Stimulated activated naive CD8-positive, alpha-beta T cell treated with anti-CD3 and anti-CD28 coated beads, Interleukin-15, Interleukin-2, amounts not matched to agents 100 U/mL and 50 U/mL, for 24 hours (primary cell): ENCODE measurements at regions not wholly inside any gene's neighbourhood (a gene's known extent, or its start where the extent isn't known, plus 50 kb on each side); places are given as distances from the start of the nearest gene placed in this dataset.
A peak's percentile ranks its signal among the peaks of the same experiment; 100 is the strongest.
"Not testable (repeated sequence)": the region's sequence is repeated elsewhere in the genome, so short reads cannot be mapped to it uniquely, and the experiment has no call there.

Experiments
- ATAC-seq: fragments of 150-1000 bp; cut with Tn5 transposase; one replicate; pipeline ENCODE4 v1.10.0; 2021
- DNase-seq: peaks from one replicate; pipeline ENCODE4 v3.0.0; 2021

GRCh38 chr9:29160763-29161353 is 1587.6 kb upstream of the C9orf72 start:
- ATAC-seq = no peak

DNA sequence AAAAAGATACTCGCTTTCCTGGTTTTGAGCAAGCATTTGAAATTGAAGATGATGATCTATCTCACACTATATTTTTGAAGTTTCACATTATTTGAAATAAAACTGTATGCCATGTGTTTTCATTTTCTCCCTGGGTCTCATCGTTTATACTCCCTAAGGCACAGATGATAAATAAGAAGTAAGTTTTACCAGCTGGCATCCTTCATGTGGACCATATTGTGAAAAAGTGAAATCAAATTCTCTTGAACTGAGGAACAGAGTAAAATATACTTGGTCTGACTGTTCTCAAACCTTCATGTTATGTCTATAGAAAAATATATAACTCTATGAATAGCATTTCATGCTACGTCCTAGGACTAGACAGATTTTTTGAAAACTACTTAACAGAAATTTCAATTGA is 1600.9 kb upstream of the C9orf72 start:
- ATAC-seq (no peak), DNase-seq (no peak)

More at GRCh38 chr9:29160763-29161353, 1587.6 kb upstream of the C9orf72 start:
- DNase-seq = no peak

GRCh38 chr9:29176231-29176630 is 1603.0 kb upstream of the C9orf72 start:
- DNase-seq (no peak), ATAC-seq (no peak)

GRCh38 chr9:29176786-29177185 is 1603.5 kb upstream of the C9orf72 start:
- ATAC-seq = no peak
- DNase-seq = no peak

GRCh38 chr9:29183971-29184370 is 1610.7 kb upstream of the C9orf72 start:
- ATAC-seq (no peak), DNase-seq (no peak)

DNA sequence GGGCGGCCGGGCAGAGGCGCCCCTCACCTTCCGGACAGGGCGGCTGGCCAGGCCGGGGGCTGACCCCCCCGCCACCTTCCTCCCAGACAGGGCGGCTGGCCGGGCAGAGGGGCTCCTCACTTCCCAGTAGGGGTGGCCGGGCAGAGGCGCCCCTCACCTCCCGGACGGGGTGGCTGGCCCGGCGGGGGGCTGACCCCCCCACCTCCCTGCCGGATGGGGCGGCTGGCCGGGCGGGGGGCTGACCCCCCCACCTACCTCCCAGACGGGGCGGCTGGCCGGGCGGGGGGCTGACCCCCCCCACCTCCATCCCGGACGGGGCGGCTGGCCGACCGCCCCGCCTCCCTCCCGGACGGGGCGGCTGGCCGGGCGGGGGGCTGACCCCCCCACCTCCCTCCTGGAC is 1615.5 kb upstream of the C9orf72 start:
- DNase-seq, ATAC-seq: not testable (repeated sequence)

GRCh38 chr9:29189221-29189620 is 1615.9 kb upstream of the C9orf72 start:
- ATAC-seq, DNase-seq: not testable (repeated sequence)

GRCh38 chr9:29198861-29199260 is 1625.6 kb upstream of the C9orf72 start:
- DNase-seq (no peak), ATAC-seq (no peak)

DNA sequence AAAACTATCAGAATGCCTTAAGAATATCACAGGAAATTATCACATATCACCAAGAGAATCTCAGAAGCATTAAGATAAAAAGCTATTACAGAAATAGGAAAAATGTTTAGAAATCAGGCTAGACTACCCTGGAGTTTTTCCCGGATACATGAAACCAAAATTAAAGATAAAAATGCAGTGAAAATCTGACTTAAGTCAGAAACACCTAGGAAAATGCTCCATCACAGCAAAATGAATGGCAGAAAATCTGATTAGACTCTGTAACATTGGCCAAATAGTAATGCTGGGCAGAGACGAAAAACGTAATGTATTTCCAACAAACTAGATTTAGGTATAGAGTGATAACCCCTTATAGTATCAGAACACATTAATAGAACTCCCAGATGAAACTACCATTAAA is 1626.7 kb upstream of the C9orf72 start:
- ATAC-seq = no peak
- no peak for DNase-seq

DNA sequence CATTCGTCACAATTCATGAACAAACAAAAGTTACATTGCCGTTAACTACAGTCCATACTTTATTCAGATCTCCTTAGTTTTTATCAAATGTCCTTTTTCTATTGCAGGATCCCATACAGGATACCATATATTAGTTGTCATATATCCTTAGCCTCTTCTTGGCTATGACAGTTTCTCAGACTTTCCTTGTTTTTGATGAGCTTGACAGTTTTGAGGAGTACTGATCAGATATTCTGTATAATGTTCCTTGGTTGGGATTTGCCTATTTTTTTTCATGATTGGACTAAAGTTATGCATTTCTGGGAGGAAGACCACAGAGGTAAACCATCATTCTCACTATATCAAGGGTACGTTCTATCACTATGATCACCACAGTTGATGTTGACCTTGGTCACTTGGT is 1627.4 kb upstream of the C9orf72 start:
- no peak for ATAC-seq
- no peak for DNase-seq

DNA sequence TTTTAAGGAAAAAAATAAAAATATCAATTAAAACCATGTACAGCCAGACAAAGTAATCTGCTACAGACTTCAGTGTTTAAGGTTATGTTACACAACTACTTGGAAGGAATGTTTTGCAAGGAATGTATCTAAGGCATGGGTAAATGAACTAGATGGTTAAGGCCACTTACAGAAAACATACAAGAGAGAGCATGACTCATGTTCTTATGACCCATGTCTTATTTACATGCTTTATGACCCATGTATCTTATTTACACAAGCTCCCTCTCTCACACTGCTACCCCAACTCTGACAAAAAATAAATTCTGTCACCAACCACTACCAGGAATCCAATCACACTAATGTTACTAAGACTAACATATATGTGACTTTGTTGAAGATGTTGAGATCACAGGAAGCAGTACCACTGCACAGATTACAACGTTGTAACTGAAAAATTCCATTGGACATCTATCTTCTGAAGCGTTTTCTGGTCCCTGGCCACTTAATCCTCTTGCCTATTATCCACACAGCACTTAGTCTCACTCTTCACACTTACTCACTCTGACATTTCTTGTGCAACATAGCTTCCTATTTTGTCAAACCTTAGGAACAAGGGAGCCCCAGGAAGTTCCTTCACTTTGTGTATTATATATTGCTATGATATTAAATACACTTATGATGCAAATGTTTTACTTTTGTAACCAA is 1630.1 kb upstream of the C9orf72 start:
- ATAC-seq = no peak
- no peak for DNase-seq

DNA sequence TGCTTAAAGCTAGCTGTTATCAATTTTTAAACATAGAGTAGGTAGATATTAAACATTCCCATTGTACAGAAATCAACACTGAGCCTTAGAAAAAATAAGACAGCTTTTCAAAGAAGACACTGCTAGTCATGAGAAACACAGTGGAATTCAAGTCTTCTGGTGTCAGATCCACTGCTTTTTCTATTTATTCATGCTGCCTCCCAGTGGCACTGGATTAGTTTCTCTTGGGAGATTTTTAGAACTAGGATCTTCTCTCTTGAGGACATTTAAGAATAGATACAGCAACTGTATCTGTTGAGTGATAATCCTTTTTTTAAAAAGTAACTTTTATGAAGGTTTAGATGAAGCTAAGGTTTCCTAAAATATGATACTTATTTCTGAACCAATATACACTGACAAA is 1635.4 kb upstream of the C9orf72 start:
- DNase-seq = no peak
- no peak for ATAC-seq

GRCh38 chr9:29209748-29210291 is 1636.5 kb upstream of the C9orf72 start:
- ATAC-seq (no peak), DNase-seq (no peak)

DNA sequence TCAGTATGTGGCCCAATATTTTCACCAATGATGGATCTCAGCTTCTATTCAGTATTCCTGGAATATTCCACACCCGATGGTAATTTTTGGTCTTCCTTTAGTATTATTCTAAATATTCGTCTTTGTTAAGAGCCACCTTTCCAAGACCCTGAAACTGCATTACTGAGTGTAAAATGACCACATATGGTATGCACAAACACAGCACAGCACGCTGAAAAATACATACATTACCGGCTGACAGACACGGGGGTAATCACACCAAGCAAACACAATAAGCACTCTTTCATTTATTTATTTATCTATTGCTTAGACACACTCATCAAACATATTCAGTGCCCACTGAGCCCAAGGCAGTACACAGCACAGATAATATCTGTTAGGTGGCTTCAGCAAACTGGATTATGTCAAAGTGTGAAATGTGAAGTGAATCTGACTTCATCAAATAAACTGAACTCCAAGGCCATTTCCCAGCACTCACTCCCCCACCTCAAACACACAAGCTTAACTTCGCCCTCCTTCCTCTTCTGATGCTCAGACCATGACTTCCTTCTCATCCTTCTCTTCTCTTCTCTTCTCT is 1637.8 kb upstream of the C9orf72 start:
- no peak for DNase-seq
- ATAC-seq = no peak

- peak; percentile 56 for DNase-seq
Observed at GRCh38 chr9:29211580-29212396, 1638.5 kb upstream of the C9orf72 start.

DNA sequence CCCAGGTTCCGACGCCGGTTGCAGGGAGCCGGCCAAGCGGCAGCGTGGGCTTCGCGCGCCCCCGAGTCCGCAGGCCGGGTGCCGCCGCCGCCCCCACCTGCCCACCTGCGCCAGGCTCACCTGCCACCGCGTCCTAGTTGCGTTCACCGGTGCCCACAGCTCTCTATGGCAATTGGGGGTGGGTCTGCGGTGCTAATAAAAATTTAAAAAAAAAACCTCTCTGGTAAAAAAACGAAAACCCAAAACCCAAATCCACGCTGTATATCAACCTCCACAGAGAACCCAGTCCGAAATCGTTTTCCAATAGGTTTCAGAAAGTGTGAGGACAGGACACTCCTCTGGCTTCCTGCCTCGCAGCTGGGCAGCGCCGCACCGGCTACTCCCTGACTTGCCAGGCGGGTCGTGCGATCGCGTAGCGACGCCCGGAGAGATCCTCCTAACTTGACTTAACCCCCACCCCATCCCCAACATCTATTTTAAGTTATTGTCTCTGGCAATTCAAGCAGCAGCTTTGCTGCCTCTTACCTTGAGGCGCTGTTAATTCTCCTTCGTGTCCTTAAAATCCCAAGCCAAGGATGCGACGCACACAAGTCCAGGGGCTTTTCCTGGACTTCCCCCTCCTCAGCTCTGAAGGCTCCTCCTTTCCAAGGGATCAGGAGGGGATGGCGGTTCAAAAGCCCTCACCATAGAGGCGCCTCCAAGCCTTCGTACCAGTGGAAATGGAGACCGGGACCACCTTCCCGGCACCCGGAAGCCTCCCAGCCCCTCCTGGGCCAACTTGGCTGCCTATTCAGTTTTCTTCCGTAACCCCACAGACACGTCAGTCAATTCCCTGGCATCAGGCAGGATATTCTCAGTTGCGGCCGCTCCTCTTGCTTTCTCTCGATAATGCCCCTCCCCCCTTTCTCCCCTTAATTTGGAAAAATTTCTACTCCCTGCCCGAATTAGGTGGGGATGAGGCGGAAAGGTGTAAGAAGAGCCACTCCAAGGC is 1639.4 kb upstream of the C9orf72 start:
- ATAC-seq = no peak

More at GRCh38 chr9:29211580-29212396, 1638.5 kb upstream of the C9orf72 start:
- ATAC-seq = peak; percentile 82

DNA sequence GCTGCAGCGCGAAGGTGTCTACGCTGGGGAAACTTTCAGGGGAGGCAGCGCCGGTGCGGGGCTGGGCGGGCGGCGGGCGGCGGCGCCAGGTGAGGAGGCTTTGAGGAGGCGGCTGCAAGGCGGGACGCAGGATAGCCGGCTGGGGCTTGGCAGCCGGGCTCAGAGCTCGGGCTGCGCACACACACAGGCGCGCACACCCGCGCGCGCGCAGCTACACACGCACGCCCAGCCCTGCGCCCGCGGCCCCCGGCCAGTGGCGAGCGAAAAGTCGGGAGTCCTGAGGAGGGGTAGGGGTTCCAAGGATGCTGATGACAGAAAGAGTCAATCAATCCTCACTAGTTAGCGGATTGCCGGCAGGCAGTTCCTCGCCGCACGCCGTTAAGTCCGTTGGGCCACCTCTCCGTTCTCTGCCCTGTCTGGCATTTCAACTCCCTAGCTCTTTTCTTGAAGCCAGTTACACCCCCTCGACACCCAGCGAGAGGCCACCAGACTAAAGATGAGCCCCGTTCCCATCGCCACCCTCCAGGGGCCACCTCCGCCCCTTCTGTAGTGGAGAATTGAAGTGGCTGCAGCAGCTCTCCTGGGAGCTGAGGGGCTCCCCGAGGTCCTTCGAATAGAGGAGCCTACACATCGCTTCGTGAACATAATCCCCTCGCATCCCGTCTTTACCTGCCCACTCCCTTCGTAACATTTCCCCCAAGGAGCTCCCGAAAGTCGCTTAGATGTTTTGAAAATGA is 1640.3 kb upstream of the C9orf72 start, which contains the start of gene LINGO2:
LINGO2 (minus strand) TSS at position 185 of the 737 bp plus-strand sequence.
- DNase-seq = no peak
- no peak for ATAC-seq

More for the DNA sequence above, 1639.4 kb upstream of the C9orf72 start:
- DNase-seq = no peak

DNA sequence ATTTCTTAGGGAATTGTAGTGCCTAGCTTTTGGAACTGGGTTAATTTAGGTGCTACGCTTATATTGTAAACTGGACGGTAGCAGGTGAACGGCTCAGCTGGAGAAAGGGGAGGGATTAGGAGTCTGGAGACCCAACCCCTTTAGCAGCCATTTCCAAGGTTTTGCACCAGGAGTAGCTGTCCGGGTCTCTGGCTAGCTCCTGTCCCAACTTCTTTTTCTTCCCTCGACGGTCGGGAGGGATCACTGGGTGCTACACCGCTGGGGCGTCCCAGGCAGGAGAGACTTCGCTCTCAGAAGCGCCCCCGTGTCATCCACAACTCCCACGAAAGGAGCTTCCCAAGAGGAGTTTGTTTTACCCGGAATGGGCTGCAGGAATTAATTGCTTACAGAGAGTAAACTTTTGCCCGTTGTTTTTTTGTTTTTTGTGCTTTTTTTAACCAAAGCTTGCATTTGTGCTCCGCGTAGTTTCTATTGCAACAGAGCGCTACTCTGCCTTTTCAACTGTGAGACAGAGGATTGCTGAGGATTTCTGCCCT is 1640.9 kb upstream of the C9orf72 start:
- ATAC-seq (no peak), DNase-seq (no peak)

DNA sequence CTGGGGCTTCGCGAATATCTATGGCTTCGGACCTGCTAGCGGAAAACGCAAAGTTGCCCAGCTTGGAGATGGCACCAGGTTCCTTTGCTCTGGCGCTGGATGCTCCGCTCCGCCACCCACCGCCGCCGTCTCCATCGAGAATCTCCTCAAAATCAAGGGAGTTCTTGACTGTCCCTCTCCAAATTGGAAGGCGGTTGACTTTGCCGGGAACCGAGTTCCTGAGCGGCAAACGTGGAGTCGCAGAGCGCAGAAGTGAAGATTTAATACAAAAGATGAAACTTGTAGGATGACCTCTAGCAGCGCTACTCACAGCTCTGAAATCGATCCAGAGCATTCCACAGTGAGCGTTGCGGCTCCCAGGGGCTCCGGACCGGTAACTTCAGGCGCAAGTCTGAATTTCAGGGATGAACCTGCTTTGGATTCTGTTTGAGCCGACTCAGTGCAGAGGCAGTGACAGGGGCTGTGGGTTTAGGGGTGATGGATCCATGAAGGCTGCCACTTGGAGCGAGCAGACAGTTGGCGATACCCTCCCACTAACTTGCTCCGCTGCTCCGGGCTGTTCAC is 1641.5 kb upstream of the C9orf72 start:
- no peak for DNase-seq
- no peak for ATAC-seq

GRCh38 chr9:29217966-29218365 is 1644.7 kb upstream of the C9orf72 start:
- DNase-seq = no peak
- ATAC-seq = no peak
